ENCODE measurements at regions not wholly inside any gene's neighbourhood (a gene's known extent, or its start where the extent isn't known, plus 50 kb on each side); places are given as distances from the start of the nearest gene placed in this dataset.

DNA sequence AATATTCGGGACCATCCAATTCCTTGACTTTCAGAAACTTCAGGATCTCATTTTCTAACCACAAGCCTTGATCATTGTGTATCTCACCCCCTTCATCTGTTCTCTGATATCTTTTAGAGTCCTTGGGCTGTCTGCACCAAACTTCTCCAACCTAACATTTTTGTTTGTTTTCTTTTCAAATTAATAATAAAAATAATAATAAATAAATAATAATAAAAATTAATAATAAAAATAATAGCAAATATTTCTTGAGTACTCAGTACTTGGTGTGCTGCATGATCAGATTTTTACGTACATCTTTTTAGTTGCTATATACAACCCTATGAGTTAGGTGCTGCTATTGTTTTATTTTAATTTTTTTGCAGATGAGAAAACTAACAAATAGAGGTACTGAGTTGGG is 70.2 kb upstream of the TPRG1 start:
- no peak overlapping the region for H3K27ac ChIP-seq (replicated peaks in 1 of 4)
- DNase-seq (ENCODE audit: extremely low spot score) = no peak
- H3K4me3 ChIP-seq = no peak overlapping the region
- TF ChIP-seq, protein P1, sequence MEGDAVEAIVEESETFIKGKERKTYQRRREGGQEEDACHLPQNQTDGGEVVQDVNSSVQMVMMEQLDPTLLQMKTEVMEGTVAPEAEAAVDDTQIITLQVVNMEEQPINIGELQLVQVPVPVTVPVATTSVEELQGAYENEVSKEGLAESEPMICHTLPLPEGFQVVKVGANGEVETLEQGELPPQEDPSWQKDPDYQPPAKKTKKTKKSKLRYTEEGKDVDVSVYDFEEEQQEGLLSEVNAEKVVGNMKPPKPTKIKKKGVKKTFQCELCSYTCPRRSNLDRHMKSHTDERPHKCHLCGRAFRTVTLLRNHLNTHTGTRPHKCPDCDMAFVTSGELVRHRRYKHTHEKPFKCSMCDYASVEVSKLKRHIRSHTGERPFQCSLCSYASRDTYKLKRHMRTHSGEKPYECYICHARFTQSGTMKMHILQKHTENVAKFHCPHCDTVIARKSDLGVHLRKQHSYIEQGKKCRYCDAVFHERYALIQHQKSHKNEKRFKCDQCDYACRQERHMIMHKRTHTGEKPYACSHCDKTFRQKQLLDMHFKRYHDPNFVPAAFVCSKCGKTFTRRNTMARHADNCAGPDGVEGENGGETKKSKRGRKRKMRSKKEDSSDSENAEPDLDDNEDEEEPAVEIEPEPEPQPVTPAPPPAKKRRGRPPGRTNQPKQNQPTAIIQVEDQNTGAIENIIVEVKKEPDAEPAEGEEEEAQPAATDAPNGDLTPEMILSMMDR (IDR thresholded peaks at IDR 0.05) = no peak
- TF ChIP-seq POLR2A (IDR thresholded peaks at IDR 0.05; ENCODE audit: low read depth) = no peak
- TF ChIP-seq POLR2AphosphoS5 (IDR thresholded peaks at IDR 0.05) = no peak
- TF ChIP-seq EP300 (IDR thresholded peaks at IDR 0.05) = no peak
- no peaks in the 10 kb centered on the region for H3K9me3 ChIP-seq
- no peaks in the 10 kb centered on the region for H3K36me3 ChIP-seq
- WGBS = 91% methylated on average over 2 of the region's 2 CpGs
- intact Hi-C loops (cut with DNase I) = no loop called here
- peaks cover 0 to 7% (median 2%) of the 10 kb centered on the region in 4 donors for H3K4me1 ChIP-seq
- no peaks in the 10 kb centered on the region for H3K27me3 ChIP-seq

DNA sequence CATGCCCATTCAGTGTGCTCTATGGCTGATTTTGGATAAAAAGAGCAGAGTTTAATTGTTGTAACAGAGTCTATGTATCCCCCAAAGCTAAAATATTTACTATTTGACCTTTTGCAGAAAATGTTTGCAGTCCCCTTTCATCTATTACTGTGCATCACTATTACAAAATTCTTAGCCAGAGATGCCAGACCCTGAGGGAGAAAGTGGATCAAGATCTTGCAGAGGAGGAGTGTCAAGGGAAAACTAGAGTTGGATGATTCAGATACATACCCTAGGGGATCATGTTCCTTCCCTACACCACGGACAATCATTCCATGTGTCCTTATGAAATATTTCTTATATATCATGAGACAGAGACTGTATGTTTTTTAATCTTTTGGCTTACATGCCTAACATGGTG is 68.6 kb upstream of the TPRG1 start:
- no peak for DNase-seq (ENCODE audit: extremely low spot score)
- peaks cover 0 to 7% (median 2%) of the 10 kb centered on the region in 4 donors for H3K4me1 ChIP-seq
- H3K36me3 ChIP-seq = no peaks in the 10 kb centered on the region
- H3K27me3 ChIP-seq = no peaks in the 10 kb centered on the region
- H3K27ac ChIP-seq (replicated peaks in 1 of 4) = no peak overlapping the region
- intact Hi-C loops (cut with DNase I) = no loop called here
- no peak overlapping the region for H3K4me3 ChIP-seq
- H3K9me3 ChIP-seq = no peaks in the 10 kb centered on the region
- TF ChIP-seq POLR2AphosphoS5 (IDR thresholded peaks at IDR 0.05) = no peak
- TF ChIP-seq, protein P1 (IDR thresholded peaks at IDR 0.05) = no peak
- TF ChIP-seq POLR2A (IDR thresholded peaks at IDR 0.05; ENCODE audit: low read depth) = no peak
- TF ChIP-seq EP300 (IDR thresholded peaks at IDR 0.05) = no peak
- 94% methylated on average over 1 of the region's 1 CpG for whole genome bisulfite sequencing

DNA sequence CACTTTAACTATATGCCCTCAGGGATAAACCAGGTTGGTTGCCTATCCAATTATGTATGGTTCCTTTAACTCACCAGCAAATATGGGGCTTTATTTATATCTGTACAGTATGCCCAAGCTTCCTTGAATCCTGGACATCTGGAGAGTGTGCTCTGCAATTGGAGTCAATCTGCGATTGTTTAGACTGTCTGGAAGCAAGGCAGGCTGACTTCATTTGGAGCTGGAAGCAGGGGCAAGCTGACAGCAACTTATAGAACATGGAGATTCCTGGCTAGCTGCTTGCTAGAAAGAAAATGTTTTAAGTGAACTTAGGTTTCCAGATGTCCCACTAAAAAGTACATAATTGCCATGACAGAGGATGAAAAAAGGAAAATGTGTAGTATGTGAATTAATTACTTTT is 63.7 kb upstream of the TPRG1 start:
- no peak overlapping the region for H3K27ac ChIP-seq (replicated peaks in 1 of 4)
- TF ChIP-seq POLR2AphosphoS5 (IDR thresholded peaks at IDR 0.05) (no peak), EP300 (IDR thresholded peaks at IDR 0.05) (no peak), POLR2A (IDR thresholded peaks at IDR 0.05; ENCODE audit: low read depth) (no peak)
- TF ChIP-seq, protein P1 (IDR thresholded peaks at IDR 0.05) = no peak
- no peaks in the 10 kb centered on the region for H3K4me1 ChIP-seq
- H3K27me3 ChIP-seq = no peaks in the 10 kb centered on the region
- DNase-seq (ENCODE audit: extremely low spot score) = no peak
- H3K36me3 ChIP-seq = no peaks in the 10 kb centered on the region
- intact Hi-C loops (cut with DNase I) = no loop called here
- H3K9me3 ChIP-seq = peaks cover 0 to 12% (median 0%) of the 10 kb centered on the region in 4 donors
- no peak overlapping the region for H3K4me3 ChIP-seq
- WGBS = 82% methylated on average over 1 of the region's 1 CpG

DNA sequence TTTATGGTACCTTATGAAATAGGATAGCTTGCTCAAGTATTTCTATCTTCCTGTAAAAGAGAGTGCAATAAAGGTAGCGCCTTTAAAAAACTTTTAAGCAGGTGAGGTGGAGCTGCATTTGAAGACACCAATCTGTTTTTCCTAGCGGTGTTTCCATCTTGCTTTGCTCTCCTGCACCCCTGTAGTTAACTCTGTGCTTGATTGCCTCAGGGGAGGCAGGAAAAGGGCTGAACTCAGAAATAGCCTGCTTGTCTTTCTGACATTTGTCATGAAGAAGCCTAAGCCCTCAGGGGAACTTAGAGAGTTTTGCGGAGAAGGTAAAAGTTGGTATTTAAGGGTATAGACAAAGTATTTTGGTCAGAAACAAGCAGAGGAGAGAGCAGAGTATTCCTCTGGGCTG is 63.0 kb upstream of the TPRG1 start:
- no peak for TF ChIP-seq POLR2AphosphoS5 (IDR thresholded peaks at IDR 0.05)
- TF ChIP-seq, protein P1 (IDR thresholded peaks at IDR 0.05) = no peak
- no peak for TF ChIP-seq POLR2A (IDR thresholded peaks at IDR 0.05; ENCODE audit: low read depth)
- no peak for TF ChIP-seq EP300 (IDR thresholded peaks at IDR 0.05)
- no peak for DNase-seq (ENCODE audit: extremely low spot score)
- no peak overlapping the region for H3K27ac ChIP-seq (replicated peaks in 1 of 4)
- WGBS = 80% methylated on average over 3 of the region's 3 CpGs
- no peaks in the 10 kb centered on the region for H3K4me1 ChIP-seq
- H3K9me3 ChIP-seq = peaks cover 0 to 12% (median 0%) of the 10 kb centered on the region in 4 donors
- no peak overlapping the region for H3K4me3 ChIP-seq
- no peaks in the 10 kb centered on the region for H3K27me3 ChIP-seq
- intact Hi-C loops (cut with DNase I) = no loop called here
- no peaks in the 10 kb centered on the region for H3K36me3 ChIP-seq

DNA sequence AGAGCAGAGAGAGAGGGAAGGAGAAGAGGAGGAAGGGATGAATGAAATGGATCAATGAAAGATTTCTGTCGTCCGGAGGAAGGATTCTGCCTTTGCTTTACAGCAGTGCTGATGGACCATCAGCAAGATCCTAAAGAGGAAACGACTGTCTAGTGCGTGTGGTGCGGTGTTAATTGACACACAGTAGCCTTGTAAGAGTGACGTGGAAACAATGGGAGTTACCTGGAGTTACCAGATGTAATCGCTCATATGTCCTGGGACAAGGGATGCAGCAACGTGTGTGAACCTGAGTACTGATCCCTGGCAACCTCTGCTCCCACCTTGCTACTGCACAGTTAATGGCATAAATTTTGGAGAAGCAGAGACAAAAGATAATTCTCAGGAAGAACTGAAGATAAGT is 62.6 kb upstream of the TPRG1 start:
- Histone ChIP-seq H3K4me3 (no peak overlapping the region), H3K27ac (replicated peaks in 1 of 4) (no peak overlapping the region), H3K36me3 (no peaks in the 10 kb centered on the region), H3K4me1 (no peaks in the 10 kb centered on the region), H3K9me3 (peaks cover 0 to 12% (median 0%) of the 10 kb centered on the region in 4 donors), H3K27me3 (no peaks in the 10 kb centered on the region)
- TF ChIP-seq POLR2AphosphoS5 (IDR thresholded peaks at IDR 0.05) (no peak), POLR2A (IDR thresholded peaks at IDR 0.05; ENCODE audit: low read depth) (no peak), EP300 (IDR thresholded peaks at IDR 0.05) (no peak)
- TF ChIP-seq, protein P1 (IDR thresholded peaks at IDR 0.05) = no peak
- 78% methylated on average over 8 of the region's 8 CpGs for WGBS
- intact Hi-C loops (cut with DNase I) = no loop called here
- DNase-seq (ENCODE audit: extremely low spot score) = no peak

Measured in esophagus muscularis mucosa (tissue), 4 donors.